H1 (cell line): ENCODE measurements at regions not wholly inside any gene's neighbourhood (a gene's known extent, or its start where the extent isn't known, plus 50 kb on each side); places are given as distances from the start of the nearest gene placed in this dataset.

Source experiments
- CTCF ChIA-PET: fragments of 300-600 bp; sonication (Branson Sonifier 250); formaldehyde crosslinking; loops from one replicate; lab custom pipeline; 2021; ENCODE audit not compliant: partially characterized antibody; lab: Charles Lee
- POLR2A ChIA-PET: fragments of 300-600 bp; sonication (Branson Sonifier 250); formaldehyde crosslinking; loops from one replicate; lab custom pipeline; 2021; ENCODE audit warnings: inconsistent platforms; ENCODE audit not compliant: partially characterized antibody; lab: Charles Lee
- DNase-seq, 2 experiments: peaks; one replicate each; pipeline versions ENCODE4 v3.0.0 to v3.0.0-alpha.2; 2010 to 2022; ENCODE audit warnings: low spot score in 2 of 2, low read depth in 1 of 2, mixed read lengths in 1 of 2
- FAIRE-seq: peaks from 2 replicates; lab custom pipeline; 2011; peaks lifted over from hg19 to GRCh38; lab: Jason Lieb, UNC
- H2AFZ ChIP-seq: 2 replicates; pipeline ENCODE4 v1.8.1; 2012; ENCODE audit warnings: low read length, inconsistent platforms
- H2AK5ac ChIP-seq: 2 replicates; pipeline ENCODE4 v1.6.1; 2013; ENCODE audit warnings: low read depth, low read length
- H2BK120ac ChIP-seq: replicated peaks from 2 replicates; pipeline ENCODE3; 2013; ENCODE audit warnings: low read depth, low read length, inconsistent platforms
- H2BK12ac ChIP-seq: 2 replicates; pipeline ENCODE4 v1.6.1; 2013; ENCODE audit warnings: low read depth, low read length
- H2BK15ac ChIP-seq: 2 replicates; pipeline ENCODE4 v1.6.1; 2013; ENCODE audit warnings: low read length
- H2BK20ac ChIP-seq: 2 replicates; pipeline ENCODE4 v1.6.1; 2013; ENCODE audit warnings: low read length
- H2BK5ac ChIP-seq: 2 replicates; pipeline ENCODE4 v1.6.1; 2013; ENCODE audit warnings: low read depth, low read length
- H3K14ac ChIP-seq: 2 replicates; pipeline ENCODE4 v1.6.1; 2013; ENCODE audit warnings: inconsistent platforms; ENCODE audit not compliant: insufficient read length
- H3K18ac ChIP-seq: 2 replicates; pipeline ENCODE4 v1.6.1; 2013; ENCODE audit warnings: low read length; ENCODE audit errors: extremely low read depth
- H3K23ac ChIP-seq: 2 replicates; pipeline ENCODE4 v1.6.1; 2013; ENCODE audit warnings: inconsistent platforms; ENCODE audit not compliant: insufficient read length
- H3K23me2 ChIP-seq: 2 replicates; pipeline ENCODE4 v1.6.1; 2013; ENCODE audit warnings: low read depth, low read length
- H3K27ac ChIP-seq: 2 replicates; pipeline ENCODE4 v1.6.1; 2011; ENCODE audit warnings: low read depth, low read length, inconsistent platforms
- H3K27me3 ChIP-seq, 4 experiments: replicated peaks in 1 of 4; 1 replicate in 1 of 4; 2 replicates in 3 of 4; pipeline versions ENCODE4 v1.6.1 to v1.8.1; 2011 to 2013; ENCODE audit warnings: low read length in 3 of 4, mild to moderate bottlenecking in 3 of 4, inconsistent platforms in 2 of 4, mixed read lengths in 2 of 4, moderate library complexity in 1 of 4; ENCODE audit not compliant: control insufficient read depth in 3 of 4, insufficient read depth in 3 of 4; ENCODE audit errors: extremely low read depth in 1 of 4
- H3K36me3 ChIP-seq, 4 experiments: 2 replicates each; pipeline versions ENCODE4 v1.6.1 to v1.8.1; 2011 to 2013; ENCODE audit warnings: mild to moderate bottlenecking in 4 of 4, low read length in 3 of 4, moderate library complexity in 2 of 4, control low read depth in 1 of 4, inconsistent platforms in 1 of 4; ENCODE audit not compliant: insufficient read depth in 4 of 4, control insufficient read depth in 2 of 4
- H3K4ac ChIP-seq: replicated peaks from 2 replicates; pipeline ENCODE3; 2013; ENCODE audit warnings: low read length, low read depth, mixed read lengths, inconsistent platforms; ENCODE audit not compliant: insufficient read length
- H3K4me1 ChIP-seq, 4 experiments: replicated peaks in 1 of 4; 1 replicate in 1 of 4; 2 replicates in 3 of 4; pipeline versions ENCODE4 v1.6.1 to v1.8.1; 2011 to 2013; ENCODE audit warnings: low read length in 3 of 4, inconsistent platforms in 2 of 4, mixed read lengths in 1 of 4; ENCODE audit not compliant: insufficient read depth in 4 of 4, control insufficient read depth in 3 of 4
- H3K4me2 ChIP-seq, 2 experiments: 2 replicates each; pipeline versions ENCODE4 v1.6.1 to v1.8.1; 2011 to 2013; ENCODE audit warnings: low read depth in 2 of 2, low read length in 2 of 2, control low read depth in 1 of 2, inconsistent platforms in 1 of 2, mild to moderate bottlenecking in 1 of 2; ENCODE audit not compliant: insufficient read depth in 1 of 2
- H3K4me3 ChIP-seq, 4 experiments: fragments of 200-600, 300-600 bp in 1 of 4; sonication (generic), shearing (Covaris generic), sonication (Bioruptor Twin) in 1 of 4; 2 replicates each; pipeline versions ENCODE4 v1.5.1 to v1.8.1; 2011 to 2016; ENCODE audit warnings: low read length in 4 of 4, low read depth in 3 of 4, control low read depth in 2 of 4, inconsistent platforms in 2 of 4, mild to moderate bottlenecking in 2 of 4, mixed read lengths in 1 of 4, moderate library complexity in 1 of 4; ENCODE audit not compliant: insufficient read depth in 2 of 4; ENCODE audit errors: extremely low read depth in 1 of 4
- H3K56ac ChIP-seq: replicated peaks from 2 replicates; pipeline ENCODE3; 2013; ENCODE audit warnings: low read depth, mild to moderate bottlenecking, mixed read lengths, low read length, inconsistent platforms; ENCODE audit not compliant: insufficient read length
- H3K79me1 ChIP-seq: 2 replicates; pipeline ENCODE4 v1.6.1; 2013; ENCODE audit warnings: low read depth, low read length, control low read depth
- H3K79me2 ChIP-seq, 2 experiments: 2 replicates each; pipeline versions ENCODE4 v1.6.1 to v1.8.1; 2012 to 2013; ENCODE audit warnings: low read length in 2 of 2, mild to moderate bottlenecking in 2 of 2, inconsistent platforms in 1 of 2; ENCODE audit not compliant: insufficient read depth in 2 of 2, control insufficient read depth in 1 of 2
- H3K9ac ChIP-seq, 4 experiments: replicated peaks in 1 of 4; 1 replicate in 1 of 4; 2 replicates in 3 of 4; pipeline versions ENCODE4 v1.6.1 to v1.8.1; 2011 to 2013; ENCODE audit warnings: low read depth in 3 of 4, low read length in 3 of 4, control low read depth in 2 of 4, mild to moderate bottlenecking in 2 of 4, moderate library complexity in 2 of 4, inconsistent platforms in 1 of 4; ENCODE audit errors: extremely low read depth in 1 of 4
- H3K9me3 ChIP-seq, 2 experiments: 2 replicates each; pipeline versions ENCODE4 v1.6.1 to v1.8.1; 2012 to 2013; ENCODE audit warnings: mild to moderate bottlenecking in 2 of 2, moderate library complexity in 2 of 2, control low read depth in 1 of 2, inconsistent platforms in 1 of 2, low read depth in 1 of 2, low read length in 1 of 2, mixed read lengths in 1 of 2; ENCODE audit not compliant: insufficient read depth in 2 of 2
- H4K20me1 ChIP-seq, 2 experiments: replicated peaks in 1 of 2; 2 replicates each; pipeline versions ENCODE3 to v1.8.1; 2011 to 2013; ENCODE audit warnings: inconsistent platforms in 2 of 2, low read length in 2 of 2, mild to moderate bottlenecking in 1 of 2; ENCODE audit not compliant: insufficient read depth in 2 of 2, control insufficient read depth in 1 of 2
- H4K5ac ChIP-seq: 2 replicates; pipeline ENCODE4 v1.6.1; 2013; ENCODE audit warnings: low read length, low read depth, mixed read lengths, inconsistent platforms; ENCODE audit not compliant: insufficient read length
- H4K8ac ChIP-seq: 2 replicates; pipeline ENCODE4 v1.8.0; 2013; ENCODE audit warnings: mild to moderate bottlenecking, moderate library complexity, low read length, inconsistent platforms; ENCODE audit not compliant: insufficient read depth; ENCODE audit errors: extremely low read depth
- H4K91ac ChIP-seq: replicated peaks from 2 replicates; pipeline ENCODE3; 2013; ENCODE audit warnings: low read length, mixed read lengths, inconsistent platforms; ENCODE audit not compliant: insufficient read length
- BACH1 ChIP-seq: IDR thresholded peaks from 2 replicates; pipeline ENCODE4 v1.6.1; 2012; ENCODE audit warnings: low read length, improper control_type of control experiment
- EZH2 ChIP-seq: fragments of 200-600 bp; sonication (generic); IDR thresholded peaks from 2 replicates; pipeline ENCODE4 v1.7.1; 2012; ENCODE audit warnings: low read depth, mild to moderate bottlenecking, moderate library complexity, low read length, inconsistent platforms; ENCODE audit not compliant: severe bottlenecking
- JUND ChIP-seq: IDR thresholded peaks from 2 replicates; pipeline ENCODE4 v1.6.1; 2011; ENCODE audit warnings: mild to moderate bottlenecking, improper control_type of control experiment, low read length
- KDM4A ChIP-seq: IDR thresholded peaks from one replicate; pipeline ENCODE4 v1.7.1; 2012; ENCODE audit warnings: low read depth, mild to moderate bottlenecking, moderate library complexity, low read length, inconsistent platforms; ENCODE audit not compliant: severe bottlenecking
- MAFK ChIP-seq: IDR thresholded peaks from 2 replicates; pipeline ENCODE4 v1.6.1; 2012; ENCODE audit warnings: low read depth, mild to moderate bottlenecking, improper control_type of control experiment, low read length
- RFX5 ChIP-seq: IDR thresholded peaks from 2 replicates; pipeline ENCODE4 v1.6.1; 2011; ENCODE audit warnings: low read depth, low read length, improper control_type of control experiment, borderline replicate concordance
- SP1 ChIP-seq: IDR thresholded peaks from 2 replicates; pipeline ENCODE4 v1.6.1; 2011; ENCODE audit warnings: low read depth, low read length
- SRF ChIP-seq: IDR thresholded peaks from 2 replicates; pipeline ENCODE4 v1.6.1; 2011; ENCODE audit warnings: mild to moderate bottlenecking, low read depth, low read length, moderate library complexity
- USF2 ChIP-seq: IDR thresholded peaks from 2 replicates; pipeline ENCODE4 v1.6.1; 2011; ENCODE audit warnings: low read length, improper control_type of control experiment
- WGBS, 2 experiments: shearing (Covaris generic) in 1 of 2; methylation state at CpG; one replicate each; pipeline versions ENCODE4 v1.1.6 to v1.1.7; 2013 to 2015; ENCODE audit warnings: low lambda C conversion rate in 2 of 2, mixed read lengths in 2 of 2, inconsistent platforms in 1 of 2, low coverage in 1 of 2, missing lambda C conversion rate in 1 of 2; ENCODE audit not compliant: insufficient replicate concordance in 2 of 2, insufficient coverage in 1 of 2, insufficient read length in 1 of 2; ENCODE audit errors: extremely low coverage in 1 of 2, missing lambda C conversion rate in 1 of 2; 5-methylcytosine and 5-hydroxymethylcytosine counted together
- TF ChIP-seq, protein P1 (sequence below): IDR thresholded peaks from 2 replicates; pipeline ENCODE4 v1.6.1; 2012; ENCODE audit warnings: inconsistent platforms

GRCh38 chr12:24749171-24749570 is 199.7 kb downstream of the BCAT1 start:
- no peak overlapping the region for H2BK15ac ChIP-seq
- H3K4me3 ChIP-seq = no peak overlapping the region; a peak in 1 of 8 replicates
- H3K56ac ChIP-seq = no peak overlapping the region
- H4K5ac ChIP-seq = no peak overlapping the region
- no peaks in the 10 kb centered on the region for H3K79me2 ChIP-seq
- no peak overlapping the region for H3K23ac ChIP-seq
- no peak overlapping the region for H2BK120ac ChIP-seq
- no peak overlapping the region for H2BK20ac ChIP-seq
- no peak overlapping the region for H2BK5ac ChIP-seq
- no peaks in the 10 kb centered on the region for H3K79me1 ChIP-seq
- no peak overlapping the region for H4K91ac ChIP-seq
- H3K18ac ChIP-seq = no peak overlapping the region
- no peak overlapping the region for H3K27ac ChIP-seq
- no peak overlapping the region; a peak in 1 of 4 replicates for H3K4me2 ChIP-seq
- H2AK5ac ChIP-seq = no peak overlapping the region
- FAIRE-seq (no peak), DNase-seq (no peak)
- no peak overlapping the region for H3K4ac ChIP-seq
- H3K27me3 ChIP-seq = no peaks in the 10 kb centered on the region
- H3K14ac ChIP-seq = no peak overlapping the region
- no peak overlapping the region for H2AFZ ChIP-seq
- POLR2A ChIA-PET = no interaction called here
- no peak overlapping the region for H2BK12ac ChIP-seq
- no peaks in the 10 kb centered on the region for H4K20me1 ChIP-seq
- H3K9ac ChIP-seq = no peak overlapping the region
- no peaks in the 10 kb centered on the region for H3K9me3 ChIP-seq
- H3K4me1 ChIP-seq = peaks cover 0 to 15% (median 3%) of the 10 kb centered on the region in 4 experiments; a peak in 3 of 7 replicates
- no peak overlapping the region for H4K8ac ChIP-seq
- CTCF ChIA-PET = no interaction called here
- 80% methylated on average over 3 of the region's 3 CpGs; no CpG with 5 or more reads in 1 of the 2 experiments for WGBS, 2 experiments
- no peaks in the 10 kb centered on the region for H3K36me3 ChIP-seq
- no peaks in the 10 kb centered on the region for H3K23me2 ChIP-seq
- TF ChIP-seq JUND (no peak), RFX5 (no peak), USF2 (no peak), EZH2 (no peak), MAFK (no peak), SRF (no peak), KDM4A (no peak), SP1 (no peak), BACH1 (no peak)
- TF ChIP-seq, protein P1, sequence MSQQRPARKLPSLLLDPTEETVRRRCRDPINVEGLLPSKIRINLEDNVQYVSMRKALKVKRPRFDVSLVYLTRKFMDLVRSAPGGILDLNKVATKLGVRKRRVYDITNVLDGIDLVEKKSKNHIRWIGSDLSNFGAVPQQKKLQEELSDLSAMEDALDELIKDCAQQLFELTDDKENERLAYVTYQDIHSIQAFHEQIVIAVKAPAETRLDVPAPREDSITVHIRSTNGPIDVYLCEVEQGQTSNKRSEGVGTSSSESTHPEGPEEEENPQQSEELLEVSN = no peak
